HG03196 (cell line): ENCODE measurements at regions not wholly inside any gene's neighbourhood (a gene's known extent, or its start where the extent isn't known, plus 50 kb on each side); places are given as distances from the start of the nearest gene placed in this dataset.

Experiments used
- ATAC-seq: cut with Tn5 transposase; IDR thresholded peaks from one replicate; pipeline ENCODE4 v1.9.1; 2021; ENCODE audit not compliant: unreplicated experiment

DNA sequence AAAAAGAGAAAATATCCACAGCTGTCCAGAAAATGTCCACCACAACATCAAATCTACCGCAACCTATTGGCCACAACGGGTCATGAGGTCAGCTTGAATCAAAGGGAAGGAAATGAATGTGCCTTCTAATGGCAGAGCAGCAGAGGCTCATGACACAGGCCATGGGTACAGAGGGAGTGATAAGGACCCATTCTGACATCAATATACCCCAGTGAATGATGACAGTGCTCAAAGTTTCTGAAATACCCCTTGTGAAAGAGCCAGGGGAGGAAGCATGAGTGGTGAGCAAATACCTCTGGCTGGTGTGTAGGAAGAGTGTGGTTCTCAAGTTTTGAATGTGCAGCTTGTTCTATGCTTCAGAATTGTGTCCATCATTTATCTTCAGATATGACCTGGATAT, 348.2 kb downstream of the IRX1 start:
- no peak for ATAC-seq

DNA sequence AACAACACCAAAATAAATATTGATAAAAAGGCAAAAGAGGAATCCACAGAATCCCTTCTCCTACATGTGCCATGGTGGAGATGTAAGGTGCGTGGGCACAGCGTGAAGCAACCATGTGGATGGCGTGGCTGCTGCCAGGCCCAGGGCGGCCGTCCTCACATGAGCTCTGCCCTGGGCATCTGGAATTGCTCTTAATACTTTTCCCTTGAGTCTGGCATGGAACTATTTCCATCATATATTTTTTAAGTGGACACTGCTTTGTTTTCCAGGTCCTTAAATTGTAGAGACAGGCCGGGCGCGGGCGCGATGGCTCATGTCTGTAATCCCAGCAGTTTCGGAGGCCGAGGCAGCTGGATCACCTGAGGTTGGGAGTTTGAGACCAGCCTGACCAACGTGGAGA, 349.3 kb downstream of the IRX1 start:
- no peak for ATAC-seq

DNA sequence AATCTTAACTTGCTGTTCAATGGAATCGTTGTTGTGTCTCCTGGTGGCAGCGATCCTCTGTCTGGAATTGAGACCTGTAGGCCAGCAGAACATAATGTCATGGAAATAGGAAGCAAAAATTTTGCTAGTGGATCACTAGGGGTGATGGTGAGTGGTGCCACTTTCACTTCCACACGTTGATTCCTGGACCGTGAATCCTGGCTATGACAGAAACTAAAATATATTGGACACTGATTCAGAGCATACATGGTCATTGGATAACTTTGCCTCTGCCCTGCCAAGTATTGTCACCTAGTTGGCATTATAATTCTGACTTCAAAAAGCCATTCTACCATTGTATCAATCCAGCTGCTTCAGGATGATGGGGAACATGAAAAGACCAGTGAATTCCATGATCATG, 353.2 kb downstream of the IRX1 start:
- ATAC-seq = no peak

DNA sequence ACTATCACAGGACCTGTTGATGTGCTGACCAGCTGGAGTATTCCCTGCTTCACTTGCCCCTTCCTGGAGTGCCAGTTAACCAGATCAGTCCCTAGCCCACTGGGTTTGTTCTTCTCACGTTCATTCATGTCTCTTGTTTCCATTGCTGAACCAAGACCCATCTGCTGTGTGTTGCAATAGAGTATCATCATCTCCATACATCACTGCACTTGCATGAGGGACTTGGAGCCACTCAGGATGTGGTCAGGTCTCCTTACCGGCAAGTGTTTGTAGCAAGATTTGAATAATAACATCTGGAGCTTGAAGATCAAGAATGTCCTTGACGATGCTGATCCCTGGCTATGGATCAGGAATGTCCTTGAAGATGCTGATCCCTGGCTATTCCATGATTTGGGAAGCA, 358.6 kb downstream of the IRX1 start:
- ATAC-seq = no peak

DNA sequence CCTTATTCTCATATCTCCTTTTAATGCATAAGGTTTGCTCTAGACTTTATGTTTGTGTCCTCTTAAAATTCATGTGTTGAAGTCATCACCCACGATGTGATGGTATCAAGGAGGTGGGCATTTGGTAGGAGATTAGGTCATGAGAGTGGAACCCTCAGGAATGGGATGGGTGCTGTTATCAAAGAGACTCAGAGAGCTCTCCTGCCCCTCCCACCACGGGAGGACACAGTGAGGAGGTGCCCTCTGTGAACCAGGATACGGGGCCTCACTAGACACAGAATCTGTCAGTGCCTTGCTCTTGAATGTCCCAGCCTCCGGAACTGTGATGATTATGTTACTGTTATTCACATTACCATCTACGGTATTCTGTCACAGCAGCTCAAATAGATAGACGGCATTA, 359.0 kb downstream of the IRX1 start:
- no peak for ATAC-seq

DNA sequence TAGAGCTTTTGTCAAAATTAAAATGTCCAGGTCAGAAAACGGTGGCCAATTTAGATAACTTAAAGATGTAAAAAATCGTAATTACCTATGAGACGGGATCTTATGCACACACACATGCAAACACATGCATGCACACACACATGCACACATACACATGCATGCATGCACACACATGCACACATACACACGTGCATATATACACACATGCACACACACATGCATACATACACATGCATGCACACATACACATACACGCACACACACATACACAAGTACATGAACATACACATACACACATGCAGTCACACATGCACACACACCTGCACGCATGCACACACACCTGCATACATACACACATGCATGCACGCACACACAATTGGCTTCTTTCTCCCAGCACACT, 362.0 kb downstream of the IRX1 start:
- ATAC-seq = no peak

DNA sequence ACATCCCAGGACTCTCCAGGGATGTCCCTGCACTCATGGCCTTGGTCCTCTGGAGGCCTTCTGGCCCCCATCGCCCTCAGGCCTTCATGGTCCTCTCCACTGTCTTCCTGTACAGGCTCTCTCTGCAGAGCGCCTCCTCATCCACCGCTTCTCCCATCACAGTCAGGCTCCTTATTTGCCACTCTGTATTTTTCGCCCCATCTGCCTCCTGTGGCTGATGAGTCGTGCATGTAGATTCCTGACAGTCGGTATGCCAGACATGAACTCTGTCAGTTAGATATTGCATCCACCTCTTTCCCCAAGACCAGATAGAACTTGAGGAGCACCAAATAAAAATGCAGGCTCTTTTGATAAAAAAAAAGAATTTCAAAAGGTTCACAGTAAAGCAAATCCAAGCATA, 362.8 kb downstream of the IRX1 start:
- no peak for ATAC-seq

DNA sequence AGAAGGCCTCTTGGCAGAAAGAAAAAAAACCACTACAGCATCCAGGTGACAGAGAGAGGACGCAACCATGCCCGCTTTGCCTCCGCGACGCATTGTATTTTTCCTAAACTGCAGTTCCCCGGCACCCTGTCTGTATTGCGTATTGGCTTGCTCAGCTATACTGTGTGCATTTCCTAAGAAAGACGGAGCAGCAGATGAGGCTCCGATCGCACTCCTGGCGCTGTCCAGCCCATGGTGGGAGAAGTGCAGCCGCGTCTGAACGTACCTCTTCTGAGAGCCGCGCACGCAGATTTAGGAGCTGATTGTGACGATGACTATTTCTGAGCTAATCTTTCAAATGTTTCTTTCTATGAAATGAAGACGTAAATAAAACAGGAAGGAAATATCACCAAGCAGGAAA, 366.5 kb downstream of the IRX1 start:
- no peak for ATAC-seq

DNA sequence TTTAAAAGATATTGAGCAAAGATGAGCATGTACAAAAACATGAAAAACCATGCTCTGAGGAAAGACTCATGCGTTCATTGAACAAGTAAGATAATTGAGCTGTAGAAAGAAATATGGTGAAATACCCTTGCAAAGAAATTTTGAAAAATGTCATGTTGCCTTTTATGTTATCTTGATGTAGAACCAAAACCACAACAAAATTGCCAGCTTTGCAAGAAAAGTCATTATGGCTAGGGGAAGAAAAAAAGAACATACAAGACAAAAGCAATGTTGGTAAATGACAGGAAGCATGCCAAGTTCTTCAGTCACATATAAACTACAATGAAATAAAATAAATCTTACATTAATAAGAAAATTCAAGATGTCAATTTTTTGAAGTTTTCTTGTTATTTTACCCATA, 368.0 kb downstream of the IRX1 start:
- ATAC-seq = no peak

DNA sequence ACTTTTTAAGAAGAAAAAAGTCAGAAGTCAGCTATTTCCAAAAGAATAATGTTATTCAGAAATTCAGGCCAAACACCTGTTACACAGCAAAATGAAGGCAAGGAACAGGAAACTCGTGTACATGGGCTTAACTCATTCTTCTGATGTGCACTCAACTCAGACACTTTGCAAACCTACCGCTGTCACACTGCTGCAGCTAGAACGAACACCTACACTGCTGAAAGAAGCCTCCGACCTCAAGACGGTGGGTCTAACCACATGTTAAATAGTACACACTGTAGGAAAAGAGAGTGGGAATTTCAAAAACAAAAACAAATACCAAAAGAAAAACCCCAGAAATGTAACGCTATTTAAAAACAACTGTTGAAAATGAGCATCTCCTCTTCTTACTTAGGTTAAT, 384.5 kb downstream of the IRX1 start:
- no peak for ATAC-seq

DNA sequence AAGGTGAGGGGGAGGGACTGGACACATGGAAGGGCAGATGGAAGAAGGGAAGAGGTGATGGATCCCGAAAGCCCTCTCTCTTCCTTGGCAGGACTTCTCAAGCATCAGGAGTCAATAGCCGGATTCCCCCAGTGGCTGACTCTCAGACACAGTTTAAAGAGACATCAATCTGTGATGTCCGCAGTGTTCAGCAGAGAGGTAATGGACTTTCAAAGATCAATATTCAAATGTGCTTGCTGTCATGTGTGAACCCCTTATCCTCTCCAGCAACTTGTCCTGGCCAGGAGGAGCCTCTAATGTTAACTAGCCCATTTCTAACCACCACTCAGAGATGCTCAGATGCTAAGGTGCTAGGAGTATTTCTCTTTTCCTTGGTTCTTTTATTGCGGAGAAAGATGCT, 392.2 kb downstream of the IRX1 start:
- ATAC-seq = no peak

DNA sequence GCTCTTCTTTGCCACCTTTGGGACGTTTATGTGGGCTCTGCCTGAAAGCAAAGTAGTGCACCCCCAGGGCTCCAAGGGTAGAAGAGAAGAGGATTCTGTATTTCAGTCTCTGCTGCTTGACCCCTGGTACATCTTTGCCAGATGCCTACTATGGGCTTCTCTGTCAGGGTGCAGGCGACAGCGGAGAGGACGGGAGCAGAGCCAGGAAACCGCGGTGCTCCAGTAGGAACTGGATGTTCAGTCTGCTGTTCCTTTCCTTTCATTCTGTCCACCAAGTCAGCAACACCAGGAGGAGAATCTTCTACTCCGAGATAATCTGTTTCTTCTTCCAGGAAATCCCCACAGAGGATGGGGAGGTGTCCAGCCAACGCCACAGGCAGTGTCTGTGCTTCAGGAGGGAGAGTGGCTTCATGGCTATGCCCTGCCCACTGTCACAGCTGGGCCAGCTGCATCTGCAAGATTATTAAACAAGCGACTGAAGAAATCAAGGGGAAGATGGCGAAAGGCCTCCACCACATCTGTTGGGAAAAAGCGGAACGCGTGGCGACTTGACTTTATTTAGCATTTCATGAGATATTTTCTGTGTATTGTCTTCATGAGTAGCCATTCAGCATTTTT, 398.3 kb downstream of the IRX1 start:
- no peak for ATAC-seq

DNA sequence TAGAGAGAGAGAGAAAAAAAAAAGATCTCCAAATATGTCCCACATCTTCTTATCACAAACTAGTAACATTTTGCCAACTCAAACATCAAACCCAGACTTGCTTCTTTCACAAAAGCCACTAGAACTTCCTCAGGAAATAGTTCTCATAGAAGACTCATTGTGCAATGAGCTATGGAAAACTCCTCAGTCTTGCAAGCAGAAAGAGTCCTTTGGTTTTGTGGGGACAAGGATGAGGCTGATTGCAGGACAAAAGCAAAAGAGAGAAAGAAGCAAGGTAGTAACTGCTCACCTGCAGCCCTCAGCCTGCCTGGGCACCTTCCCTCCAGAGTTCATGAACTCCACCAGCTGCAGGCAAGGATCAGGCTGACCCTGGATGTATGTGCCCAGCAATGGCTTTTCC, 399.0 kb downstream of the IRX1 start:
- no peak for ATAC-seq

DNA sequence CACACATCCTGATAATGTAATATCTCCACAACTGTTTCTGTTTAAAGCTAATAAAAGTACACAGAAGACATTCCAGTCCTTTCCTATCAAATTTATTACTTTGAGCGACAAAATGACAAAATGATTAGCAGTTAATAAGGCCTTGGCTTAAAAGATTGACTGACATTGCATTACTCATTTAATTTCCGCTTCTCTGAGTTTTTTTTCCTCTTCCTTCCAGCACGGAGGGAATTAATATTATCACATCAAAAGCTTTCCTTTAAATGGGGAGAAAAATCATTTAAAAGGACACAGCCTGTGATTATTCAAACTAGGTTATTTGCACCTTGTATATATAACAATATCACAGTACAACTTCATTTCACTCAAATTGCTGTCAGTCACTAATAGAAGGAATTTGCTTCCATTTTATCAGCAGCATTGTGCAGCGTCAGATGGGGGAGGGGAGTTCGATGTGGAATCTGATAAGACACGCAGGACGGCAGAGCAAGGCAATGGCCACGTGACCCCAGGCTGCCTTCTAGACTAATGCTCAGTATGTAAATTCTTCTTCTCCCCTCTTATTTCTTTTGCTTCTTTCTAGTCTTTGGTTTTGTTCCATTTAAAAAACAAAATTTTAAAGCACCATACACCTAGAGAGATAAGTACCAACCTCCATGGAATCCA, 400.5 kb downstream of the IRX1 start:
- no peak for ATAC-seq

DNA sequence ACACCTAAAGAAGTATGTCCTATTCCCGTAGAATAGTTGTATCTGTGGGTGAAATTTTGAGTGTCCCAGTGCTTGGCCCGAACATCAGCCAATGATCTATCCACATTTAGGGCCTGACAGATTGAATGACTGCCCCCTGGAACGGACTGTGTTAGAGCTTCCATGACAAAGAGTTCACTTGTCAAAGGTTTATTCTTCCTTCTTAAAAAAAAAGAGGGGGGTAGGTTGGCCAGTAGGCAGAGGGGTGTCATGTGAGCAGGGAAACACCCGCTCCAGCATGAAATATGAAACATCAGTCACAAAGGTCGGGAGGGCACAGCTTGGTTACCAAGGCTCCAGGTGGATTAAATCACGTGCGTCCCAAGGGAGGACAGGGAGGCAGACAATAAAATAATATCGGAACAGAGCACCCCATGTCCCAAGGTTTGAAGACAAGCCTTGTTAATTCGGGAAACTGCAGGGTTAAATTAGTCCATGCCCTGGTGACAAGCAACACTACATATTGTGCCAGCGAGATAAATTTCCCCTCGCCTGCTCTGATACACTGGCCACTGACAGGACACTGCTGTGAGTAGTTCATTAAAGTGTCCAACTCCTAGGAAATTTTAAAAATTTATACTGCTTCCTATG, 401.2 kb downstream of the IRX1 start:
- ATAC-seq = no peak

DNA sequence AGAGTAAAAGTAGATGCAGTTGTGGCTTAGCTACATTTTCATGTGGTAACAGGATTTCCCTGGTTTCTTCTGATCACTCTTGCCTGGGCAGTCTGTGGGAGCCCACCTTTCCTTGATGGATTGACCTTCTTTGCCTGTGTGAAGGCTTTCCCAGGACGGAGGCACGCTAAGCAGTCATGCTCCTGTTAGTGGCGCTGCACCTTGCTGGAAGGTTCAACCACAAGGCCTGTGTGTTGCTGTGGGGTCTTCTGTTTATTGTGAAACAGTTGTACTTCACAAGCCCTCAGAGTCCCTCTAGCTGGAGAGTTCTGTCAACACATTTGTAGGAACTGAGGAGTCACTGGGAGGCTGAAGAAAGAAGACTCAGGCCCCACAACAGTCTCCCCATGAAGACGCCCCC, 402.0 kb downstream of the IRX1 start:
- ATAC-seq = no peak

DNA sequence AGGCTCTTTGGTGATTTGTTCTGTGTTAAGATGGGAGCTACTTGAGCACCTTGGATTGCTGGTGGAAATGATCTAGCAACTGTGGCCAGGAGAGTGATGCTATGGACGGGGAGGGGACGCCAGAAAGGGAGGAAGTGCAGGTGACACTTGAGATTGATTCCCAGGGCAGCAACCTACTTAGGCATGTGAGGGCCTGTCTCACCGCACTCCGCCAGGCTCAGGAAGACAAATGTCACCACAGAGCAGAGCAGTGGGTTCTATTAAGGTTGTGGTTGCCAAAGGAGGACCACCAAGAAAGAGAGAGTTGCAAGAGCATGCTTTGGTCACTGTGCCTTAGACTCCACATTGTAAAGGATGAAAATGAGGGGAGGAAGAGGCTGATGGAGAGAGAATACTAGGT, 404.3 kb downstream of the IRX1 start:
- ATAC-seq = no peak

DNA sequence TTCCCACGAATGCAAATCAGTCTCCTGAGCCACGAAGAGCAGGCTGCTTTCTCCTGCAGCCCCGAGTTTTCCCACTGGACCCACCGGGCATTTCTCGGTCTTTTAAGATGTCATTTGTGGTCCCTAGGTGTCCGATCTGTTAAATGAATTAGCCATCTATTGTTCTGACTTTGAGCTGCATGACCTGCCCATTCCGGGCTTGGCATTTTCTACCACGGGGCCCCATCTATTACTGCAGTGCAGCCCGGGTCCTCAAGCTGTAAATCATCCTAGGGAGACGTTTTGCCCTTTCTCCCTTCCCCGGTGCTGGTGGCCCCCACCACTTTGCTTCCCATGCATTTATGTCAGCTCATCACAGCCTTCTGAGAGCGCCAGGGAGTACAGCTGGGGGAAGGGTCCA, 405.4 kb downstream of the IRX1 start:
- ATAC-seq = no peak

DNA sequence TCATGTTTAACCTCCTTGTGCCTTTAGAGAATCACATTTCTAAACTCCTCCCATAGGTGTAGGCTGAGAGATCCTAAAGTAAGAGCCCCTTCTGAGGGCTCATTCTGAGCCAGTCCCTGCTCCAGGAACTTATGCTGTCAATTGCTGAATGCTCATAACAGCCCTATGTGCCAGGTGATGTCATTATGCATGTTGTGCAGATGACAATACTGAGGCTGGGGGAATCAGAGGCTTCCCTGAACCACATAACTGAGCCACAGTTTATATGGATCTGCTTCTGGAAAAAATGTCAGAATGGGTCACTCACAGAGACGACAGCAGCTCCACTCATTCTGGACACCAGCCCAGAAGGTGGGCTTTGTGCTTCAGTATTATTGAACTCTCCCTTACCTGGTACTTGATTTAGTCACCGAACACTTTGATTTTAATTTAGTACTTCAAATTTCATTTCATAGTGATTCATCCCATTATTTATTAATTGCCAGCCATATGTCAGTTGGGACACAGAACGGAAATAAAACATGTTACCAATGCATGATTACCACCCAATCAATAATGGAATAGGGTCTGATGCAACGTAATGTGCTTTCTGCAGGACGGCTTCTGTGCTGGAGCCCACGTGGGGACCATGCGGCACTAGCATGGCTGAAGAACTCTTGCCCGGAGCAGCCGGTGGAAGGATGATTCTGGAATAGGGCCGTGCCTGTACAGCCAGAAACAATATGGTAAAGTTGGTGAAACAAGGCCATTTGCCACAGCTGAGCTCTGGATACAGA, 406.3 kb downstream of the IRX1 start:
- no peak for ATAC-seq

DNA sequence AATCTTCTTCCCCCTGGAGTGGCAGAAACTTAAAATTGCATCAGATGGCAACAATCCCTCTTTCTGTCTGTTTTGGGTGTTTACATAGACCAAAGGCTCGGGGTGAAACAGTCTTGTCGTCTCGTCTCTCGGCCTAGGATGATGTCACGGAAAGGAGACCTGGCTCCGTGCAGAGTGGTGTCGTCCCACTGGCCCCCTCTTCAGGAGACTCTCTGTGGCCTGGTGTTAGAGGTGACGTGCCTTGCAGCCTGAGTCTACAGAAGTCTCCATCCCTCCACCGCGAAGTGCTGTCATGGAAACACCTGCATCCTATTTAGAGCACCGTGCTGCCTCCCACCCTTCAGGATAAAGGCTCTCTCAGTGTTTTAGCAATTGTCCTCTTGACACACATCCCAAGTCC, 409.7 kb downstream of the IRX1 start:
- no peak for ATAC-seq

DNA sequence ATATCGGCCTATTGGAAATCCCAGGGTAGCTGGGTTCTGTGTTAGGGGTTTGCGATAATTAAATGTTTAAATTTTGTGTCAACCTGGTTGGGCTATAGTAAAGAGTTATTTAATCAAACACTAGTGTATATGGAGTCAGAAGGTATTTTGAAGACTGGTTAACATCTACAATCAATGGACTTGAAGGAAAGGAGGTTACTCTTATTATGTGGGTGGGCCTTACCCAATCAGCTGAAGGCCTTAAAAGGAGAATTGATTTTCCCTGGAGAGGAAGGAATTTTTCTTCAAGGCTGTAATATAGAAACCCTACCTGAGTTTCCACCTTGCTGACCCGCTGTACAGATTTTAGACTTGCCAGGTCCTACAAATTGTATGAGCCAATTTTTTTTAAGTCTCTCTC, 411.4 kb downstream of the IRX1 start:
- ATAC-seq = no peak

DNA sequence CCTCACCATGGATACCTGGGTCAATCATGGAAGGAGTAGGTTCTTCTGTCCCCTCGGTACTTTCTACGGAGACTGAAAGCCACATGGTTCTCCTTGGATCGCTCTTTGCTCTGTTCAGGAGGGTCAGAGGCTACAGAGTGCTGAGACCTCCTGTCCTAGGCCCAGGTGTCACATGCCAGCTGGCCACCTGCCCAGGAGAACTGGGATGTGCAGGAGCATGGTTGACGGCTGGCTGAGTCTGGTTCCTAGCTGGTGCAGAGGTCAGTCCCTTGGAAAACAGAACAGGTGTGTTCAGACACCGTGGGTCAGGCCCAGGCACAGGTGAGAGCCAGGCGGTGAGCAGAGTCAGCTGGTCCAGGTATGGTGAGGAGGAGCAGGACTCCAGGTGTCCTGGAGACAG, 416.3 kb downstream of the IRX1 start:
- no peak for ATAC-seq
